GM23248 (cell line): ENCODE measurements at regions not wholly inside any gene's neighbourhood (a gene's known extent, or its start where the extent isn't known, plus 50 kb on each side); places are given as distances from the start of the nearest gene placed in this dataset.
"Not testable (repeated sequence)": the region's sequence is repeated elsewhere in the genome, so short reads cannot be mapped to it uniquely, and the experiment has no call there.

ENCODE experiments used
- EZH2 ChIP-seq: fragments of 200-600 bp; sonication (generic); IDR thresholded peaks from 2 replicates; pipeline ENCODE4 v1.6.1; 2018; ENCODE audit warnings: antibody characterized with exemption, mild to moderate bottlenecking; ENCODE audit not compliant: insufficient read depth, poor library complexity, severe bottlenecking
- EZH2phosphoT487 ChIP-seq: fragments of 200-600 bp; sonication (generic); IDR thresholded peaks from 2 replicates; pipeline ENCODE4 v1.6.1; 2018; ENCODE audit warnings: antibody characterized with exemption, moderate library complexity, mild to moderate bottlenecking, low read depth; ENCODE audit not compliant: insufficient read depth

GRCh38 chr5:177902806-177903205 is 93.2 kb downstream of the PROP1 start:
- TF ChIP-seq EZH2, EZH2phosphoT487: not testable (repeated sequence)
